ENCODE measurements at regions not wholly inside any gene's neighbourhood (a gene's known extent, or its start where the extent isn't known, plus 50 kb on each side); places are given as distances from the start of the nearest gene placed in this dataset.

DNA sequence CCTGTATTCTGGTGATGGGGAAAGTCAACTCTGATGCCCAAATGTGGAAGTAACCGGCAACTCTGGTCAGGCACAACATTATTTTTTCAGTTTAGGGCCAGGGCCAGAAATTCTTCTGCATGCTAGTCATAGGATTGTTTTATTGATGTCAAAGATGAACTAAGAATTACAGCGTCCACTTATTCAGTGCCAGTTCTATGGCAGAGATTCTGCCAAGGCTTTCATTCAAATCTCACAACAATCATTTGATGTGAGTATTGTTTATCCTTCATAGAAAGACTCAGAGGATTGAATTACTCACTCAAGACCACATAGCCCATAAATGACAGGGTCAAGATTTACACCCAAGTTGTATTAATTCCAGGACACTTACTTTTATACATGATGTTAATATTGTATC is 87.7 kb downstream of the TMPRSS5 start (continued):
- TF ChIP-seq ETV6 (conservative IDR thresholded peaks at IDR 0.05 in 1 of 2, IDR thresholded peaks at IDR 0.05 in 1 of 2; ENCODE audit: borderline replicate concordance in 1 of 2, low read depth in 1 of 2) (no peak), HDGF (IDR thresholded peaks at IDR 0.05) (no peak), SRF (IDR thresholded peaks at IDR 0.05; ENCODE audit: low read depth in 2 of 2, low read length in 2 of 2) (no peak), RELA (IDR thresholded peaks at IDR 0.05; ENCODE audit: borderline replicate concordance, partially characterized antibody) (no peak)

GRCh38 chr11:113615773-113616172 is 90.3 kb downstream of the TMPRSS5 start:
- no peaks in the 10 kb centered on the region for H3K9me3 ChIP-seq (replicated peaks; ENCODE audit: control insufficient read depth, insufficient read depth, low read length)
- no peak overlapping the region for H3K4me3 ChIP-seq
- DNase-seq (ENCODE audit: low read depth, low spot score) (no peak), FAIRE-seq (peak; percentile 69), ATAC-seq (no peak)
- BruUV-seq (replicated peaks) = no TSS peak
- intact Hi-C loops (cut with micrococcal nuclease; ENCODE audit: unreplicated experiment) = no loop called here
- H3K36me3 ChIP-seq (ENCODE audit: control insufficient read depth in 2 of 2, insufficient read depth in 2 of 2, low read length in 1 of 2) = no peaks in the 10 kb centered on the region
- WGBS (ENCODE audit: insufficient coverage, insufficient replicate concordance, low lambda C conversion rate, missing lambda C conversion rate) = 0% methylated on average over 1 of the region's 1 CpG
- H3K27me3 ChIP-seq (replicated peaks in 1 of 2; ENCODE audit: control insufficient read depth in 2 of 2, insufficient read depth in 2 of 2, low read length in 1 of 2) = no peaks in the 10 kb centered on the region
- H3K27ac ChIP-seq (ENCODE audit: control insufficient read depth, insufficient read depth) = no peak overlapping the region
- no peaks in the 10 kb centered on the region for H3K4me1 ChIP-seq (ENCODE audit: control insufficient read depth, insufficient read depth, low read length)
- POLR2A ChIA-PET = no interaction called here
- RAD21 ChIA-PET (ENCODE audit: unreplicated experiment) = no interaction called here
- CTCF ChIA-PET = interaction anchor here (0.7 kb wide), 1 partner anchor 517 kb away, joined by 4 read pairs; no protein-coding TSS in a partner anchor
- H4K20me1 ChIP-seq (ENCODE audit: control insufficient read depth, insufficient read depth) = no peaks in the 10 kb centered on the region
- no peak overlapping the region for H3K4me2 ChIP-seq (ENCODE audit: control insufficient read depth, insufficient read depth)
- no peak for TF ChIP-seq PBX3 (IDR thresholded peaks at IDR 0.05; ENCODE audit: insufficient replicate concordance, low read depth, low read length)
- TF ChIP-seq, protein P1, sequence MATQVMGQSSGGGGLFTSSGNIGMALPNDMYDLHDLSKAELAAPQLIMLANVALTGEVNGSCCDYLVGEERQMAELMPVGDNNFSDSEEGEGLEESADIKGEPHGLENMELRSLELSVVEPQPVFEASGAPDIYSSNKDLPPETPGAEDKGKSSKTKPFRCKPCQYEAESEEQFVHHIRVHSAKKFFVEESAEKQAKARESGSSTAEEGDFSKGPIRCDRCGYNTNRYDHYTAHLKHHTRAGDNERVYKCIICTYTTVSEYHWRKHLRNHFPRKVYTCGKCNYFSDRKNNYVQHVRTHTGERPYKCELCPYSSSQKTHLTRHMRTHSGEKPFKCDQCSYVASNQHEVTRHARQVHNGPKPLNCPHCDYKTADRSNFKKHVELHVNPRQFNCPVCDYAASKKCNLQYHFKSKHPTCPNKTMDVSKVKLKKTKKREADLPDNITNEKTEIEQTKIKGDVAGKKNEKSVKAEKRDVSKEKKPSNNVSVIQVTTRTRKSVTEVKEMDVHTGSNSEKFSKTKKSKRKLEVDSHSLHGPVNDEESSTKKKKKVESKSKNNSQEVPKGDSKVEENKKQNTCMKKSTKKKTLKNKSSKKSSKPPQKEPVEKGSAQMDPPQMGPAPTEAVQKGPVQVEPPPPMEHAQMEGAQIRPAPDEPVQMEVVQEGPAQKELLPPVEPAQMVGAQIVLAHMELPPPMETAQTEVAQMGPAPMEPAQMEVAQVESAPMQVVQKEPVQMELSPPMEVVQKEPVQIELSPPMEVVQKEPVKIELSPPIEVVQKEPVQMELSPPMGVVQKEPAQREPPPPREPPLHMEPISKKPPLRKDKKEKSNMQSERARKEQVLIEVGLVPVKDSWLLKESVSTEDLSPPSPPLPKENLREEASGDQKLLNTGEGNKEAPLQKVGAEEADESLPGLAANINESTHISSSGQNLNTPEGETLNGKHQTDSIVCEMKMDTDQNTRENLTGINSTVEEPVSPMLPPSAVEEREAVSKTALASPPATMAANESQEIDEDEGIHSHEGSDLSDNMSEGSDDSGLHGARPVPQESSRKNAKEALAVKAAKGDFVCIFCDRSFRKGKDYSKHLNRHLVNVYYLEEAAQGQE (IDR thresholded peaks at IDR 0.05; ENCODE audit: low read depth, low read length) = no peak
- H3K9ac ChIP-seq (ENCODE audit: control insufficient read depth, insufficient read depth, low read length) = no peak overlapping the region
- H3K79me2 ChIP-seq (ENCODE audit: control insufficient read depth, insufficient read depth, low read length) = no peaks in the 10 kb centered on the region
- H2AFZ ChIP-seq (ENCODE audit: control insufficient read depth, low read depth, low read length) = no peak overlapping the region
- SMC1A ChIA-PET (ENCODE audit: uncharacterized antibody, unreplicated experiment) = interaction anchor here (1.2 kb wide), 1 partner anchor 28 kb away, joined by 3 read pairs; no protein-coding TSS in a partner anchor
- in situ Hi-C loops (cut with MboI) = no loop called here
